ENCODE measurements at regions not wholly inside any gene's neighbourhood (a gene's known extent, or its start where the extent isn't known, plus 50 kb on each side); places are given as distances from the start of the nearest gene placed in this dataset.
"Not testable (repeated sequence)": the region's sequence is repeated elsewhere in the genome, so short reads cannot be mapped to it uniquely, and the experiment has no call there.

GRCh38 chr3:153866901-153867300, 254.3 kb upstream of the ARHGEF26 start:
- in situ Hi-C loops (cut with HindIII; ENCODE audit: low pct_ligation_motif_present, low sequenced_read_pairs) = no loop called here
- TF ChIP-seq CTCF (IDR thresholded peaks at IDR 0.05; ENCODE audit: low read depth, low read length, missing control alignments) = no peak

GRCh38 chr3:153874348-153874747, 246.8 kb upstream of the ARHGEF26 start:
- H3K27me3 ChIP-seq (replicated peaks); H3K4me3 ChIP-seq (ENCODE audit: low read depth, low read length); H3K27ac ChIP-seq; in situ Hi-C loops (cut with HindIII; ENCODE audit: low pct_ligation_motif_present, low sequenced_read_pairs); DNase-seq; H3K36me3 ChIP-seq (replicated peaks): not testable (repeated sequence)

More at GRCh38 chr3:153866901-153867300, 254.3 kb upstream of the ARHGEF26 start:
- Histone ChIP-seq H3K4me3 (ENCODE audit: low read depth, low read length) (no peak overlapping the region), H3K27ac (no peak overlapping the region), H3K36me3 (replicated peaks) (no peaks in the 10 kb centered on the region), H3K27me3 (replicated peaks) (no peaks in the 10 kb centered on the region)
- no peak for DNase-seq

GRCh38 chr3:153880493-153880892, 240.7 kb upstream of the ARHGEF26 start:
- Histone ChIP-seq H3K27ac (no peak overlapping the region), H3K36me3 (replicated peaks) (no peaks in the 10 kb centered on the region), H3K27me3 (replicated peaks) (no peaks in the 10 kb centered on the region), H3K4me3 (ENCODE audit: low read depth, low read length) (no peak overlapping the region)
- in situ Hi-C loops (cut with HindIII; ENCODE audit: low pct_ligation_motif_present, low sequenced_read_pairs) = no loop called here
- DNase-seq = no peak
- TF ChIP-seq CTCF (IDR thresholded peaks at IDR 0.05; ENCODE audit: low read depth, low read length, missing control alignments) = no peak

- H3K36me3 ChIP-seq (replicated peaks) = no peaks in the 10 kb centered on the region
- H3K4me3 ChIP-seq (ENCODE audit: low read depth, low read length) = no peak overlapping the region
- in situ Hi-C loops (cut with HindIII; ENCODE audit: low pct_ligation_motif_present, low sequenced_read_pairs) = no loop called here
- no peak for DNase-seq
- no peak overlapping the region for H3K27ac ChIP-seq
- no peak for TF ChIP-seq CTCF (IDR thresholded peaks at IDR 0.05; ENCODE audit: low read depth, low read length, missing control alignments)
- no peaks in the 10 kb centered on the region for H3K27me3 ChIP-seq (replicated peaks)
These were observed 240.0 kb upstream of the ARHGEF26 start for GRCh38 chr3:153881201-153881600.

- no peak for TF ChIP-seq CTCF (IDR thresholded peaks at IDR 0.05; ENCODE audit: low read depth, low read length, missing control alignments)
- no peaks in the 10 kb centered on the region for H3K36me3 ChIP-seq (replicated peaks)
- no peak for DNase-seq
- H3K27me3 ChIP-seq (replicated peaks) = no peaks in the 10 kb centered on the region
- H3K4me3 ChIP-seq (ENCODE audit: low read depth, low read length) = no peak overlapping the region
- H3K27ac ChIP-seq = no peak overlapping the region
- in situ Hi-C loops (cut with HindIII; ENCODE audit: low pct_ligation_motif_present, low sequenced_read_pairs) = no loop called here
These were observed 235.8 kb upstream of the ARHGEF26 start for GRCh38 chr3:153885359-153885758.

- in situ Hi-C loops (cut with HindIII; ENCODE audit: low pct_ligation_motif_present, low sequenced_read_pairs) = no loop called here
These were observed 231.3 kb upstream of the ARHGEF26 start for GRCh38 chr3:153889905-153890334.

More at GRCh38 chr3:153889905-153890334, 231.3 kb upstream of the ARHGEF26 start:
- Histone ChIP-seq H3K36me3 (replicated peaks) (no peaks in the 10 kb centered on the region), H3K27me3 (replicated peaks) (no peaks in the 10 kb centered on the region), H3K4me3 (ENCODE audit: low read depth, low read length) (no peak overlapping the region), H3K27ac (no peak overlapping the region)
- no peak for DNase-seq
- TF ChIP-seq CTCF (IDR thresholded peaks at IDR 0.05; ENCODE audit: low read depth, low read length, missing control alignments) = no peak
